ENCODE measurements at regions not wholly inside any gene's neighbourhood (a gene's known extent, or its start where the extent isn't known, plus 50 kb on each side); places are given as distances from the start of the nearest gene placed in this dataset.

DNA sequence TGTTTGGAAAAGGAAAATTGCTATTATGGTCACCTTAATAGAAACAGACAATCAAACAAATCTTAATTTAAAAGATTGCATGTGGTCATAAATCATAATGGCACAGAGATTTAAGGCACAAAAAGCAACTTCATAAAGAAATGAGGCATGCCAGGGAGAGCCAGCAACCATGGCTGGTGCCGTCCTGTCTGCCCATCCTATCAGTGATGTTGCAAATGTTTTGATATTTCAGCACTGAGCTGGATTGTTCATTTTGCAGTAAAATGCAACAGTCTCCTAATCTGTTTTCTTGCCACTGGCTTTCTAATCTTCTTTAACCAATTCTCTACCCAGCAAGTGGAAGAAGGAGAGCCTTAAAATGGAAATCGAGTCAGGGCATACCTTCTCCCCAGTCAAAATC lies 249.8 kb downstream of the SAMD5 start:
- H3K9me3 ChIP-seq = no peaks in the 10 kb centered on the region
- no peaks in the 10 kb centered on the region for H3K27me3 ChIP-seq
- H3K4me1 ChIP-seq = no peaks in the 10 kb centered on the region
- no peaks in the 10 kb centered on the region for H3K36me3 ChIP-seq
- TF ChIP-seq, protein P1, sequence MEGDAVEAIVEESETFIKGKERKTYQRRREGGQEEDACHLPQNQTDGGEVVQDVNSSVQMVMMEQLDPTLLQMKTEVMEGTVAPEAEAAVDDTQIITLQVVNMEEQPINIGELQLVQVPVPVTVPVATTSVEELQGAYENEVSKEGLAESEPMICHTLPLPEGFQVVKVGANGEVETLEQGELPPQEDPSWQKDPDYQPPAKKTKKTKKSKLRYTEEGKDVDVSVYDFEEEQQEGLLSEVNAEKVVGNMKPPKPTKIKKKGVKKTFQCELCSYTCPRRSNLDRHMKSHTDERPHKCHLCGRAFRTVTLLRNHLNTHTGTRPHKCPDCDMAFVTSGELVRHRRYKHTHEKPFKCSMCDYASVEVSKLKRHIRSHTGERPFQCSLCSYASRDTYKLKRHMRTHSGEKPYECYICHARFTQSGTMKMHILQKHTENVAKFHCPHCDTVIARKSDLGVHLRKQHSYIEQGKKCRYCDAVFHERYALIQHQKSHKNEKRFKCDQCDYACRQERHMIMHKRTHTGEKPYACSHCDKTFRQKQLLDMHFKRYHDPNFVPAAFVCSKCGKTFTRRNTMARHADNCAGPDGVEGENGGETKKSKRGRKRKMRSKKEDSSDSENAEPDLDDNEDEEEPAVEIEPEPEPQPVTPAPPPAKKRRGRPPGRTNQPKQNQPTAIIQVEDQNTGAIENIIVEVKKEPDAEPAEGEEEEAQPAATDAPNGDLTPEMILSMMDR (IDR thresholded peaks at IDR 0.05) = no peak
- no peak overlapping the region for H3K27ac ChIP-seq
- H3K4me3 ChIP-seq = no peak overlapping the region
- intact Hi-C loops (cut with DNase I) = no loop called here
- no peak for DNase-seq (ENCODE audit: low spot score in 2 of 2)

DNA sequence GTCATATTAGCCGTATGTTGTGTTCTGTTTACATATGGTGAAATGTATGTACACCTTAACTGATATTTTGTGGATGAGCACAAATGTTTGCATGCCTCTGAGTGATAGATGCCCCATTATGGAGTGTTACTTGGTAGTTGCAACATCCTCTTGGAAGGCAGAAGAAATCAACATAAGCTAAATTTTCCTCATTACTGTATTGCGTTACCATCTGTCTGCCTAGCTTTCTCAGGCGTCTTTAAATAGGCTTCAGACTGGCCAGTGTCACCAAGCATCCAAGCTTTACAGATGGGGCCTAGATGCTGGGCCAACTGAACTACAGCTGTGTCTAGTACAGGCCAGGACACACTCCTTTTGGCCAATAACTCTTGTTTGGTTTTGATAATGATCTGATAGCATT lies 250.6 kb downstream of the SAMD5 start:
- TF ChIP-seq, protein P1 (IDR thresholded peaks at IDR 0.05) = no peak
- no peak for DNase-seq (ENCODE audit: low spot score in 2 of 2)
- no peaks in the 10 kb centered on the region for H3K4me1 ChIP-seq
- no peak overlapping the region for H3K27ac ChIP-seq
- intact Hi-C loops (cut with DNase I) = no loop called here
- H3K9me3 ChIP-seq = no peaks in the 10 kb centered on the region
- H3K27me3 ChIP-seq = no peaks in the 10 kb centered on the region
- H3K36me3 ChIP-seq = no peaks in the 10 kb centered on the region
- H3K4me3 ChIP-seq = no peak overlapping the region

DNA sequence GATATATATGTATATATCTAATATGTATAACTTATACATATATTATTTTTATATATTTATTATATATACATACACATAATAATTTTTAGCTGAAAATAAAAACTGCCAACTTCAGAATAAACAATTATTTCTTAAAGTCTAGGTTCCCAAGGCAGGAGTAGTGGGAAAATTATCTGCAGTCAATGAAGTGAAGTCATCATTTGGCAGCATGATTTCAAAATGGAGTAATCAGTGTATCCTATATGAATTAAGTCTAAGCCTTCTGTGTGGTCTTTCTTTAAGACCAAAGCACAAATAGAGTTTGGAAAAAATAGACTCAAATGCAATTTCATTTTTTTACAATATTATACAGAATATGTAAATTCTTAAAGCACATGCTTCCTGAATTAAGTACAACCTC lies 251.0 kb downstream of the SAMD5 start:
- Histone ChIP-seq H3K9me3 (no peaks in the 10 kb centered on the region), H3K27ac (no peak overlapping the region), H3K36me3 (no peaks in the 10 kb centered on the region), H3K4me1 (no peaks in the 10 kb centered on the region), H3K27me3 (no peaks in the 10 kb centered on the region), H3K4me3 (no peak overlapping the region)
- no peak for DNase-seq (ENCODE audit: low spot score in 2 of 2)
- TF ChIP-seq, protein P1 (IDR thresholded peaks at IDR 0.05) = no peak
- intact Hi-C loops (cut with DNase I) = no loop called here

DNA sequence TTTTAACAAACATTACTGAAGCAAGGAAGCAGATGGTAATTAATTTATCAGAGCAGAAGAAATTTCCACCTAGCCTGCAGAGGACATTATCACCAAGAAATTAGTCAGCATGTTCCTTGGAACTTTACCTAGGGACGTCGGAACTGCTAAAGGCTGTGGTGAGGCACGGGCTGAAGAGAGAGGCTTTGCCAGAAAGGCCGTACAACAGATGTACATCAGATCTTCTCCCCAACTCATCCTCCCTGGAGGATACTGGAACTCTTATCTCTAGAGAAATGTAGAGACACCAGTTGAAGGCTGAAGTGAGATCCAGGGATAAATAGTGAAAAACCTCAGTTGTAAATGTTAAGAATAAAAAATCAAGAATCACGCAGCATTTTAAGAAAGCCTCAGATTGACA lies 257.1 kb downstream of the SAMD5 start:
- TF ChIP-seq, protein P1 (IDR thresholded peaks at IDR 0.05) = no peak
- DNase-seq (ENCODE audit: low spot score in 2 of 2) = no peak
- Histone ChIP-seq H3K27me3 (no peaks in the 10 kb centered on the region), H3K4me1 (no peaks in the 10 kb centered on the region), H3K36me3 (no peaks in the 10 kb centered on the region), H3K27ac (no peak overlapping the region), H3K9me3 (no peaks in the 10 kb centered on the region), H3K4me3 (no peak overlapping the region)
- intact Hi-C loops (cut with DNase I) = no loop called here

DNA sequence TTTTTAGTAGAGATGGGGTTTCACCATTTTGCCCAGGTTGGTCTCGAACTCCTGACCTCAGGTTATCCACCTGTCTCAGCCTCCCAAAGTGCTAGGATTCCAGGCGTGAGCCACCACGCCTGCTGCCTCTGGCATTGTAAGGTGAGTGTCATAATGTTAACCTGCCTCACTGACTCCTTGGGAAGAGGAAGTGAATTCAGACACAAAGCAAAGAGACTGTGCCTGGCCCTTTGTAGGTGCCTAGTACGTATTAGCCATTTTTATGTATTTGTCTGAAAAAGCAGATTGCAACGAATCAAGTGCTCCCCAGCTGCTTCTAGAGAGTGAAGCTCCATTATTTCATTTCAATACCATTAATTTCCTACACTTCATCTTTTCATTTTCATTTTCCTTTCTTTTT lies 260.5 kb downstream of the SAMD5 start:
- intact Hi-C loops (cut with DNase I) = no loop called here
- no peaks in the 10 kb centered on the region for H3K9me3 ChIP-seq
- TF ChIP-seq, protein P1 (IDR thresholded peaks at IDR 0.05) = no peak
- no peaks in the 10 kb centered on the region for H3K36me3 ChIP-seq
- no peak overlapping the region for H3K27ac ChIP-seq
- H3K4me1 ChIP-seq = no peaks in the 10 kb centered on the region
- DNase-seq (ENCODE audit: low spot score in 2 of 2) = no peak
- H3K4me3 ChIP-seq = no peak overlapping the region
- no peaks in the 10 kb centered on the region for H3K27me3 ChIP-seq

DNA sequence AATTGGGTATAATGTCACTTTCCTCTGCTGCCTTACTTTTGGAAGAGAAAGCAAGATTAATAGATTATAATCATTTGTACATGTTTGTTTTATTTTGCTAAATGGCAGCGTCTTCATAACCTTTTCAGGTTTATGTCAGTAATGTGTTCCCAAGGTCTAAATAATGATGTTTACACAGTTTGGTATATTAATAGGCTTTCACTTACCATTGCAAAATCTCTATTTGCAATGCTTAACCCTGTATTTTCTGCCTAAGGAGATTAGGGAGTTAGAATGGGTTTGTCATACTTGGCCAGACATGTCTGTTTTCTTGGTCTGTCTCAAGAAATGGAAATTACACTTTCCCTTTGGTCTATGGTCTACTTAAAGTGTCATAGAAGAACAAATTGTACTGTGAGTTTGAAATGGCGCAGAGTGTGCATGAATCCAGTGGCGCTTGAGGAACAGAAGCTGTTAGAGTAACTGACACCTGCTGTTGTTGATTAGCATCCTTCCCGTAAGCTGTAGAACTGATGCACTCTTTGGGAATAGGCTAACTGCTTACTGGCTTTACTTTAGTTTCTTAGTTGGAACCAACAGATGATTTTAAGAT lies 261.1 kb downstream of the SAMD5 start:
- intact Hi-C loops (cut with DNase I) = no loop called here
- DNase-seq (ENCODE audit: low spot score in 2 of 2) = no peak
- no peaks in the 10 kb centered on the region for H3K27me3 ChIP-seq
- H3K9me3 ChIP-seq = no peaks in the 10 kb centered on the region
- TF ChIP-seq, protein P1 (IDR thresholded peaks at IDR 0.05) = no peak
- H3K4me3 ChIP-seq = no peak overlapping the region
- no peaks in the 10 kb centered on the region for H3K36me3 ChIP-seq
- H3K4me1 ChIP-seq = no peaks in the 10 kb centered on the region
- no peak overlapping the region for H3K27ac ChIP-seq

All from ascending aorta (tissue), 2 donors.